ENCODE measurements at regions not wholly inside any gene's neighbourhood (a gene's known extent, or its start where the extent isn't known, plus 50 kb on each side); places are given as distances from the start of the nearest gene placed in this dataset.
"Not testable (repeated sequence)": the region's sequence is repeated elsewhere in the genome, so short reads cannot be mapped to it uniquely, and the experiment has no call there.

- no peak for TF ChIP-seq POLR2A (IDR thresholded peaks at IDR 0.05; ENCODE audit: low read depth, low read length)
- no peak for DNase-seq (ENCODE audit: insufficient read length, low spot score)
- no peak for FAIRE-seq
Observed at GRCh38 chr4:170698334-170698733, 608.6 kb upstream of the AADAT start.

- FAIRE-seq = no peak
- no peak for DNase-seq (ENCODE audit: insufficient read length, low spot score)
Observed at GRCh38 chr4:170697845-170698244, 608.1 kb upstream of the AADAT start.

GRCh38 chr4:170697045-170697444, 607.3 kb upstream of the AADAT start:
- TF ChIP-seq POLR2A (IDR thresholded peaks at IDR 0.05; ENCODE audit: low read depth, low read length) = no peak
- FAIRE-seq (no peak), DNase-seq (ENCODE audit: insufficient read length, low spot score) (no peak)

More at GRCh38 chr4:170697845-170698244, 608.1 kb upstream of the AADAT start:
- TF ChIP-seq POLR2A (IDR thresholded peaks at IDR 0.05; ENCODE audit: low read depth, low read length) = no peak

GRCh38 chr4:170691168-170691567, 601.4 kb upstream of the AADAT start:
- DNase-seq (ENCODE audit: insufficient read length, low spot score) (no peak), FAIRE-seq (no peak)
- no peak for TF ChIP-seq POLR2A (IDR thresholded peaks at IDR 0.05; ENCODE audit: low read depth, low read length)

- DNase-seq (ENCODE audit: insufficient read length, low spot score) (no peak), FAIRE-seq (no peak)
- no peak for TF ChIP-seq POLR2A (IDR thresholded peaks at IDR 0.05; ENCODE audit: low read depth, low read length)
Observed at GRCh38 chr4:170687751-170688150, 598.0 kb upstream of the AADAT start.

GRCh38 chr4:170685701-170686100, 595.9 kb upstream of the AADAT start:
- DNase-seq (ENCODE audit: insufficient read length, low spot score); FAIRE-seq: not testable (repeated sequence)

- TF ChIP-seq POLR2A (IDR thresholded peaks at IDR 0.05; ENCODE audit: low read depth, low read length) = no peak
- DNase-seq (ENCODE audit: insufficient read length, low spot score) = no peak
Observed at GRCh38 chr4:170682558-170683294, 593.0 kb upstream of the AADAT start.

GRCh38 chr4:170682087-170682486, 592.3 kb upstream of the AADAT start:
- FAIRE-seq; DNase-seq (ENCODE audit: insufficient read length, low spot score): not testable (repeated sequence)

More at GRCh38 chr4:170682558-170683294, 593.0 kb upstream of the AADAT start:
- FAIRE-seq = no peak

GRCh38 chr4:170675568-170676262, 586.0 kb upstream of the AADAT start:
- TF ChIP-seq POLR2A (IDR thresholded peaks at IDR 0.05; ENCODE audit: low read depth, low read length) = no peak
- no peak for DNase-seq (ENCODE audit: insufficient read length, low spot score)
- FAIRE-seq = no peak

- DNase-seq (ENCODE audit: insufficient read length, low spot score) (no peak), FAIRE-seq (no peak)
- no peak for TF ChIP-seq POLR2A (IDR thresholded peaks at IDR 0.05; ENCODE audit: low read depth, low read length)
Observed at GRCh38 chr4:170674176-170674575, 584.4 kb upstream of the AADAT start.

GRCh38 chr4:170672381-170672965, 582.7 kb upstream of the AADAT start:
- no peak for TF ChIP-seq POLR2A (IDR thresholded peaks at IDR 0.05; ENCODE audit: low read depth, low read length)
- peak; percentile 5 for DNase-seq (ENCODE audit: insufficient read length, low spot score)
- FAIRE-seq = no peak

- DNase-seq (ENCODE audit: insufficient read length, low spot score) (no peak), FAIRE-seq (no peak)
- no peak for TF ChIP-seq POLR2A (IDR thresholded peaks at IDR 0.05; ENCODE audit: low read depth, low read length)
Observed at GRCh38 chr4:170671171-170671570, 581.4 kb upstream of the AADAT start.

- DNase-seq (ENCODE audit: insufficient read length, low spot score) (no peak), FAIRE-seq (no peak)
- no peak for TF ChIP-seq POLR2A (IDR thresholded peaks at IDR 0.05; ENCODE audit: low read depth, low read length)
Observed at GRCh38 chr4:170667814-170668213, 578.1 kb upstream of the AADAT start.

GRCh38 chr4:170666909-170667308, 577.2 kb upstream of the AADAT start:
- no peak for TF ChIP-seq POLR2A (IDR thresholded peaks at IDR 0.05; ENCODE audit: low read depth, low read length)
- FAIRE-seq (no peak), DNase-seq (ENCODE audit: insufficient read length, low spot score) (no peak)

GRCh38 chr4:170662250-170662649, 572.5 kb upstream of the AADAT start:
- no peak for TF ChIP-seq POLR2A (IDR thresholded peaks at IDR 0.05; ENCODE audit: low read depth, low read length)
- FAIRE-seq (no peak), DNase-seq (ENCODE audit: insufficient read length, low spot score) (no peak)
